HepG2 (cell line): ENCODE measurements at regions not wholly inside any gene's neighbourhood (a gene's known extent, or its start where the extent isn't known, plus 50 kb on each side); places are given as distances from the start of the nearest gene placed in this dataset.

Source experiments
- ATAC-seq: fragments of 200-7000 bp; cut with Tn5 transposase; 3 replicates; pipeline ENCODE4 v1.9.1; 2020; ENCODE audit warnings: mild to moderate bottlenecking, moderate library complexity
- BruUV-seq: library from RNA; stranded (reverse); fragments of 400-500 nt; replicated peaks from 2 replicates; lab custom pipeline; 2021; lab: Mats Ljungman, UMichigan
- CTCF ChIA-PET: fragments of 300-600 bp; formaldehyde crosslinking; extraction: SDS; loops from one replicate; lab custom pipeline; 2021; ENCODE audit warnings: low total read pairs, inconsistent platforms, low intra/inter-chr PET ratio; lab: Yijun Ruan, JAX
- POLR2A ChIA-PET: fragments of 350-600 bp; sonication (Branson Sonifier 250); formaldehyde crosslinking; loops from one replicate; lab custom pipeline; 2020; ENCODE audit warnings: antibody characterized with exemption, inconsistent platforms; lab: Yijun Ruan, JAX
- DNase-seq: peaks from one replicate; pipeline ENCODE4 v3.0.0-alpha.2; 2015; ENCODE audit warnings: low spot score
- FAIRE-seq: peaks from 3 replicates; lab custom pipeline; 2011; peaks lifted over from hg19 to GRCh38; lab: Jason Lieb, UNC
- H2AFZ ChIP-seq: one replicate; pipeline ENCODE4 v1.6.1; 2011; ENCODE audit warnings: low read length, inconsistent platforms
- H3K27ac ChIP-seq: fragments of 300-600 bp; 3 replicates; pipeline ENCODE4 v1.8.0; 2011; ENCODE audit warnings: mixed run types, mild to moderate bottlenecking, mixed read lengths, low read length, inconsistent platforms; ENCODE audit not compliant: insufficient read depth; ENCODE audit errors: extremely low read length
- H3K27me3 ChIP-seq, 2 experiments: fragments of 200-600 bp in 1 of 2; 2 replicates in 1 of 2; 3 replicates in 1 of 2; pipeline versions ENCODE4 v1.6.0 to v1.8.0; 2011; ENCODE audit warnings: low read length in 2 of 2, mild to moderate bottlenecking in 2 of 2, moderate library complexity in 2 of 2, inconsistent platforms in 1 of 2; ENCODE audit not compliant: insufficient read depth in 2 of 2, control insufficient read depth in 1 of 2
- H3K36me3 ChIP-seq, 2 experiments: fragments of 200-600 bp in 1 of 2; replicated peaks in 1 of 2; 2 replicates in 1 of 2; 3 replicates in 1 of 2; pipeline versions ENCODE4 v1.5.1 to v1.8.0; 2011; ENCODE audit warnings: low read length in 2 of 2, inconsistent platforms in 1 of 2; ENCODE audit not compliant: insufficient read depth in 2 of 2, control insufficient read depth in 1 of 2
- H3K4me1 ChIP-seq: 2 replicates; pipeline ENCODE4 v1.5.1; 2012; ENCODE audit warnings: low read length, inconsistent platforms; ENCODE audit not compliant: insufficient read depth
- H3K4me2 ChIP-seq: 2 replicates; pipeline ENCODE4 v1.6.0; 2011; ENCODE audit warnings: low read depth, low read length, inconsistent platforms
- H3K4me3 ChIP-seq, 3 experiments: fragments of 200-600 bp in 1 of 3; sonication (generic), shearing (Covaris generic) in 1 of 3; replicated peaks in 1 of 3; 2 replicates each; pipeline ENCODE4 v1.5.1; 2011 to 2016; ENCODE audit warnings: low read length in 3 of 3, inconsistent platforms in 2 of 3, low read depth in 2 of 3, mild to moderate bottlenecking in 2 of 3, control low read depth in 1 of 3, mixed read lengths in 1 of 3; ENCODE audit not compliant: insufficient read depth in 1 of 3
- H3K79me2 ChIP-seq: one replicate; pipeline ENCODE4 v1.6.1; 2011; ENCODE audit warnings: low read length, inconsistent platforms; ENCODE audit not compliant: insufficient read depth
- H3K9ac ChIP-seq: 2 replicates; pipeline ENCODE4 v1.6.0; 2011; ENCODE audit warnings: mild to moderate bottlenecking, low read depth, low read length, inconsistent platforms; ENCODE audit not compliant: insufficient read depth
- H3K9me3 ChIP-seq: 2 replicates; pipeline ENCODE4 v1.5.1; 2012; ENCODE audit warnings: mild to moderate bottlenecking, low read length
- H4K20me1 ChIP-seq: 2 replicates; pipeline ENCODE4 v1.6.0; 2011; ENCODE audit warnings: inconsistent platforms, mild to moderate bottlenecking, low read length, moderate library complexity; ENCODE audit not compliant: insufficient read depth
- ATF1 ChIP-seq: IDR thresholded peaks from 2 replicates; pipeline ENCODE4 v1.6.1; 2016; ENCODE audit warnings: mild to moderate bottlenecking, control low read depth
- MAZ ChIP-seq, 2 experiments: sonication (generic) in 1 of 2; formaldehyde crosslinking in 1 of 2; IDR thresholded peaks; 2 replicates each; pipeline versions ENCODE4 v1.5.0 to v1.6.1; 2012 to 2020; ENCODE audit warnings: low read depth in 2 of 2, mild to moderate bottlenecking in 2 of 2, borderline replicate concordance in 1 of 2, improper control_type of control experiment in 1 of 2, low read length in 1 of 2, missing genetic modification reagents in 1 of 2, moderate library complexity in 1 of 2
- MNT ChIP-seq: fragments of 450-650 bp; IDR thresholded peaks from 2 replicates; pipeline ENCODE4 v1.6.1; 2016
- PRDM4 ChIP-seq: sonication (generic); formaldehyde crosslinking; IDR thresholded peaks from 2 replicates; pipeline ENCODE4 v1.9.0; 2021; ENCODE audit warnings: missing genetic modification reagents, borderline replicate concordance
- REST ChIP-seq, 2 experiments: IDR thresholded peaks; 2 replicates each; pipeline ENCODE4 v1.6.1; 2011 to 2012; ENCODE audit warnings: low read length in 2 of 2, borderline replicate concordance in 1 of 2, low read depth in 1 of 2, mild to moderate bottlenecking in 1 of 2, moderate library complexity in 1 of 2
- ZNF224 ChIP-seq: sonication (generic); formaldehyde crosslinking; IDR thresholded peaks from 2 replicates; pipeline ENCODE4 v1.5.0; 2020; ENCODE audit warnings: mild to moderate bottlenecking, missing genetic modification reagents
- in situ Hi-C: cut with HindIII; loops from 2 replicates; pipeline ENCODE4 v1.10.0; 2017; ENCODE audit warnings: low pct_unique_long_range_greater_than_20kb; ENCODE audit not compliant: extremely low pct_ligation_motif_present
- intact Hi-C: fragments of 100-400 bp; cut with micrococcal nuclease; formaldehyde crosslinking; loops from one replicate; pipeline ENCODE4 v1.10.0; 2022; ENCODE audit not compliant: unreplicated experiment

- no peak for TF ChIP-seq MAZ (IDR thresholded peaks at IDR 0.05; ENCODE audit: borderline replicate concordance, low read depth, low read length)
- TF ChIP-seq MAZ (CRISPR knock-in tag; IDR thresholded peaks at IDR 0.05; ENCODE audit: low read depth) = no peak
- no peak for TF ChIP-seq ZNF224 (CRISPR knock-in tag)
- TF ChIP-seq ATF1 (CRISPR knock-in tag) = no peak
- no peak for TF ChIP-seq REST (IDR thresholded peaks at IDR 0.05; ENCODE audit: borderline replicate concordance in 1 of 2, low read depth in 1 of 2, low read length in 2 of 2)
Observed at GRCh38 chr10:78547397-78547796, 513.7 kb downstream of the RPS24 start (continued).

- Histone ChIP-seq H3K4me2 (no peak overlapping the region), H3K79me2 (peaks cover 2% of the 10 kb centered on the region), H3K9me3 (no peaks in the 10 kb centered on the region), H3K4me1 (peaks cover 87% of the 10 kb centered on the region), H3K9ac (no peak overlapping the region), H4K20me1 (no peaks in the 10 kb centered on the region), H3K4me3 (no peak overlapping the region), H3K27me3 (no peaks in the 10 kb centered on the region), H2AFZ (no peak overlapping the region), H3K36me3 (no peaks in the 10 kb centered on the region), H3K27ac (no peak overlapping the region)
- ATAC-seq = no peak
- BruUV-seq = no TSS peak
- ChIA-PET CTCF (no interaction called here), POLR2A (no interaction called here)
- no peak for DNase-seq
- FAIRE-seq = no peak
- in situ Hi-C loops (no loop called here), intact Hi-C loops (no loop called here)
- TF ChIP-seq MNT (peak; percentile 82), PRDM4 (CRISPR knock-in tag) (no peak)
Observed at GRCh38 chr10:78547905-78548304, 514.2 kb downstream of the RPS24 start.
